ENCODE measurements at regions not wholly inside any gene's neighbourhood (a gene's known extent, or its start where the extent isn't known, plus 50 kb on each side); places are given as distances from the start of the nearest gene placed in this dataset.

DNA sequence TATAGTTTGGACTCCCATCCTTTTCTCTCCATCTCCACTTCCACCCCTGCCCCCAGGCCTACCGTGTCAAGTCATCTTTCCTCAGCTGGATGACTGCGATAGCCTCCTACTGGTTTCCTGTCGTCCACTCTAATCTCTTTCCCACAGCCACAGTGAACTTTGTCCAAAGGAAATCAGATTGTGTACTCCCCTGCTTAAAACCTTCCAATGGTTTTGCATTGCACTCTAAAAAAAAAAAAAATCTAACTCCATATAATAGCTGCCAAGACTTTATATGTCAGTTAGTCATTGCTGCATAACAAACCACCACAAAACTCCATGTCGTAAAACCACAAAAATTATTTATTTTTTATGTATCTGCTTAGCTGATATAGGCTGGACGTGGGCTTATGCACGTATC lies 160.2 kb upstream of the CCDC68 start:
- DNase-seq, result no peak

- no peak for DNase-seq
Observed at GRCh38 chr18:55119016-55119415, 159.8 kb upstream of the CCDC68 start.

DNA sequence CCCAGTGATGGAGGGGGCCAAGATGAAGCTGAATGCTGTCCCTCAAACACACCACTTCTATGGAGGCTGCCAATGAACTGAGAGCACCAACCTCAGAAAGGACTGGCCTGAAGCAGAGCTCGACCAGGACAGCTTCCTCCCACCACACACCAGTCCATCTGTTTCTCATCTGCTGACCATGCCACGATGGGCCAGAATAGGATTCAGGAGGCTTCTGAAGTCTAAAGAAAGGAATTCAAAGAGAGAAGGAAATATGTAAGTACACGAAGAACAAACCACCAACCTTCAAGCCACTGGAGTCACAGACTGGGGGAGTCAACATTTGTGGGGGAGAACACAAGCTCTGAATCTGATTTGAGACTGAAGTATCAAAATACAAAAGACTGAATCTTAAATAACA lies 157.6 kb upstream of the CCDC68 start:
- DNase-seq, result no peak

DNA sequence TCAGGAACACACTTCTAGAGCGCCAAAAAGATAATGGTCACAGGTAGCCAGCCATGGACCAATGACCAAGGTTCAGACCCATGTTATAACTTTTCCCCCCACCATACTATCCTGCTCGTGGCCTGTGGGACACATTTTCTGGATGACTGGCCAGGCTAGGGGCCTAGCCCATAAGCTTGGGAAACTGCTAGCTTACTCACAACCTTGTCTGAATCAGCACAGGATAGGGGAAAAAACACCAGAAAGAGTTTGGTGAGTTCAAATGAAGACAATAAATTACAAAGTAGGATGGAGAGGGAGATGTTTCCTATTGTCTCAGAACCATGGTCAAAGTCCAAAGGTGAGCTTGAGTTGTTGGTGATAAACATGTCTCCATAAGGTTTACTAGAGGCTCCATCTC lies 156.3 kb upstream of the CCDC68 start:
- no peak for DNase-seq

GRCh38 chr18:55114876-55115275 lies 155.6 kb upstream of the CCDC68 start:
- DNase-seq, result no peak

- DNase-seq, result no peak
Observed at GRCh38 chr18:55113800-55114199, 154.5 kb upstream of the CCDC68 start.

DNA sequence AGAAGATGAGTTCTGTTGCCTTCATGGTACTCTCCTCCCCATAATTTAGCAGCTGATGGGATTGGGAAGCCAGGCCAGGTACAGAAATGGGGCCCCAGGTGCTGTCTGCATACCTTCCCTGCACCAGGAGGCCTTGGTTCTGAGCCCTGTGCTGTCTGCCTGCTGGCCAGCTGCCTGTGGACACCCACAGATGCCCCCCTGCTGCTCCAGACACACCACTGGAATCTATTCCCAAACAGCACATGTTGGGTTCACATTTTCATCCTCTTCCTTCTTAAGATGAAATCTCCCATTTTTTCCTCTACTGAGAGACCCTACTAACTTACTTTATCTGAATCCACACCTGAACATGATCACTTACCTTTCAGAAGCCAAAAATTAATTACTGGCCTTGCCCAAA lies 152.0 kb upstream of the CCDC68 start:
- no peak for DNase-seq

GRCh38 chr18:55110436-55110835 lies 151.2 kb upstream of the CCDC68 start:
- no peak for DNase-seq

DNA sequence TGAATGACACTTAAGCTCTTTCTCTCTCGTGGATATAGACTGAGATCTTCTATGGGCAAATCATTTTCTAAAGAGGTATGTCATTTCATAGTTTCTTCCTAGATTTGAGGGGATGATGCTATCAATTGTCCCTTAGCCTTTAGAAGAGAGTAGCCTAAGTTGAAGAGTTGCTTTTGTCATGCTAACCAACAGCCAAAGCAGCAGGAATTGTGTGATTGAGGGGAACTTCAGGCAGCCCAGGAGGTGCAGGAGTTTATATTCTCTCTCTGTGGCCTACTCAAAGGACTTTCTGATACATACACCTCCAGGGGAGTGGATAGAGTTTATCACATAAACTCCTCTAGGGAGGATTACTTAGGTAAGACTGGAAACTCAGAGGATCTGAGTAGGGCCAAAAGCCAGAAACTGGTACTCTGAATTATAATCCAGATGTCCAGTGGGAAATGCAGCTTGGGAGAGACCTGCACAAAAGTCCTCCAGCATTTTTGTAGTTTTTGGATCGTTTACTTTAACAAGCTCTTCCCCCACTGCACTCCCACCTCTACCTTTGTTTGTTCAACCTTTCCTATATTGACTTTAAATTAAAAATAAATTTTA lies 150.7 kb upstream of the CCDC68 start:
- no peak for DNase-seq

GRCh38 chr18:55106906-55107305 lies 147.6 kb upstream of the CCDC68 start:
- no peak for DNase-seq

DNA sequence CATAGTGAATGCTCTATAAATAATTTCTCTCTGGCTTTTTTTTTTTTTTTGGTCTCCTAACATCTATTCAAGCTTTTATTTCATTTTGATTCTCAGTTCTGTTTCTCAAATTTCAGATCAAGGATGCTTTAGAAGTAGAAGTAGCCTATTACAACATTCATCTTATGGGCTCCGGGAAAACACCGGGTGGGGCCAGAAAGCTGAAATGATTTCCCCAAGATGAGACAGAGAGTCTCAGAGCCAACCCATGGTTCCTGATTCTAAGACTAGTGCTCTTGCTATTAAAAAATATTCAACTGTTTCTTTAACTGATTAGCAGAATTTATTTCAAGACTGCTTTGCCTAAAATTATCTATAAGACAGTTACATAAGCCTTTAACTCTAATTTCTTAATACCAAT lies 147.2 kb upstream of the CCDC68 start:
- DNase-seq, result no peak

DNA sequence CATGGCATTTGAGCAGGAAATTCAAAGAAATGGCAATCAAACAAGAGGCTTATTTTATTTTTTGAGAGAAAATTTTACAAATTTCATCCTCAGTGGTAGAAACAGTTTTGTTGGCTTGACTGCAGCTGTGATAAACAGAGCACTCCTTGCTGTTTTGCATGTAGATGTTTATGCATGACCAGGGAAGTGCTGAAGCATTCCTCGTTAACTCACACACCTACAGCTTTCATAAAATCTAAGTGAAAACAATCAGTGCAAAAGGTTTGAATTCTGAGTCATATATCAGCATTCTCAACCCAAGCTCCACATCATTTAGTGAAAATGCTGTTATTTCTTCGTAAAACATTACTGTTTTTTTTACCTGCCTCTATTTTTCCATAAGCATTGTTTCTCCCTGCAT lies 146.6 kb upstream of the CCDC68 start:
- DNase-seq, result no peak

DNA sequence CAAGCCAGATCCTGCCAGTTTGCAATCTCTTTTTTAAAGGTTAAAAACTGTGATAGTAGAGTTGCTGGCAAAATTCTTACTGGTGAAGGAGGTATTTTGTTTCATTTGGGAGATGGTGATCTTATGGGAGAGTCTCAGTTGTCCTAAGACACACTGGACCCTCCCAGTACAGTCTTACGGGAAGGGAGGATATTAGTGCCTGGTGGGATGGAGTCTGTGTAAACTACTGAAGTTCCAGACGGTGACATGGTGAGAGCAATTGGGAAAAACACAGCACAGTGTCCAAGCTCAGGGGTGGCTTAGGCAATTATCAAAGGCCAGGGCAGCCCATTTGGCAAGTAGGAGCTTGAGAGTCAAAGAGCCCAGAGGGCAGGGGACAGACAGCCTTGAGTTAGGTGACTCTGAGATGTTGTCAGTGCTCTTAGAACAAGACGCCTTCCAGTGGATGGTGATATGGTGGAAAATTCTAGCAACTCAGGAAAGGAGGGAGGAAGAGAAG lies 143.7 kb upstream of the CCDC68 start:
- DNase-seq, result no peak

DNA sequence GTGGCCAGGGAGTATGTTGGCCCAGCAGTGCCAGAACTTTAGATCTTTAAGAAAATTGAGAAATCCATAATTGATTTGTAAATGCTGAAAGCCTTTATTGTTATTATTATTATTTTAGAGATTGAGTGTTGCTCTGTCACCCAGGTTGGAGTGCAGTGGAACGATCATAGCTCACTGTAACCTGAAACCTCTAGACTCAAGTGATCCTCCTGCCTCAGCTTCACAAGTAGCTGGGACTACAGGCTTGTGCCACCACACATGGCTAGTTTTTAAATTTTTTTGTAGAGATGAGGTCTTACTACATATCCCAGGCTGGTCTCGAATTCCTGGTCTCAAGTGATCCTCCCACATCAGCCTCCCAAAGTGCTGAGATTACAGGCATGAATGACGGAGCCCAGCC lies 143.2 kb upstream of the CCDC68 start:
- no peak for DNase-seq

- DNase-seq, result no peak
Observed at GRCh38 chr18:55101458-55101824, 142.2 kb upstream of the CCDC68 start.

- DNase-seq, result no peak
Observed at GRCh38 chr18:55100817-55101457, 141.7 kb upstream of the CCDC68 start.

DNA sequence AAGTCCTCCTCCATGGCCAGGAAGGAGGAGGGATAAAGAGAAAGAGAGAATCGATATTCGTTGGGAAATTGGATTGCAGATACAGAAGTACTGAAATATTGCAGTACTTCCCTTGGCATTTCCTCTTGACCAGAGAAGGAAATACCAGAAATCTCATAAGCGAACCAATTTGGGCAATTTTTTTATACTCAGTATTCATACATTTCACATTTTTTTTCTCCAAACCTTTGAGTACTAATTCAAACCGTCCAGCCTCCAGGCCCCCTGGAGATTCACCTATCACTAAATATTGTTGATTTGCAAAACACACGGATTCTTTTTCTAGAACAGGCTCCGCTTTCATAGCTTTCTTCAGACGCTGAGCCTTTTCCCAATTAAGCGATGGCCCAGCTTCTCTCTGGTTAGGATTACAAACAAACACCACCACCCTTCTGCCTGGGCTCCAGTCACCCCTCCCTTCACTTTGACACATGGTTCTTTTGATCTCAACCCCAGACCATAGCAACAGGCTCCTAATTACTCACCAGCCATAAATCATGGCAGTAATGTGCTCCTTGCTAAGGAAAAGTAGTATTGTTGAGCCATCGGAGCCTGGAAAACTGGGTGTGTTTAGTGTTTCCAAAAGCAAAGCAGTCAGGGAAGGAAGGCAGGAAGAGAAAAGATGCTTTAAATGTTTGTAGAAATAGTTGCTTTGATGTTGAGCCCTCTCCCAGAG lies 138.4 kb upstream of the CCDC68 start:
- DNase-seq, result peak; percentile 47 to 61

DNA sequence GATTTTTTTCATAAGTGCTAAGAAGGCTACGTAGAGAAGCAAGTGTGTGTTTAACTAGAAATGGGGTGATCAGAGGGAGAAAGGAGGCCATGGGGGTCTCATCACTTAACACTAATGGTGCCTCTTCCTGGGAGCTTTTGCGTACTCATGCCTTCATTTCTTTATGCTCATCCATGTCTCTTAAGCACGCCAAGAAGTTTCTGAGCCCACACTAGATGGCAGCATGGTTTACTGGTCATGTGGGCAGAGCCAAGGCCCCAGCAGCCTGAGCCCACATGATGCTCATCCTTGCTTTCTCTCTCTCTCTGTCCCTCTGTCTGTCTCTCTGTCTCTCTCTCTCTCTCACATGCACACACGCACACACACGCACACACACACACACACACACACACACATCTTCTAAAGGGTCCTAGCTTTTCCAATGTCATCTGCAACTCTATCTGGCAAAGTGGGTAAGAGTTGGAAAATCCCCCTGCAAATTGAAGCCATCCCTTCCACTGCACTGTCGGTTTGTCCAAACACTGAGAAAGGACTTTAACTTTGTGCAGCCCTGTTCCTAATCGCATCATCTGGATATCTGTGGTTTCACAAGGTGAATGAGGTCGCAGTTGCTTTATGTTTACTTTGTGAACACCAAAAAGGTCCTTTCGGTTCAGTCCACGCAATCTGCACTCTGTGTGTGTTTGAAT lies 137.1 kb upstream of the CCDC68 start:
- peak; percentile 36 to 46 for DNase-seq

GRCh38 chr18:55095584-55095983 lies 136.3 kb upstream of the CCDC68 start:
- no peak for DNase-seq

GRCh38 chr18:55093808-55094207 lies 134.5 kb upstream of the CCDC68 start:
- DNase-seq, result no peak

DNA sequence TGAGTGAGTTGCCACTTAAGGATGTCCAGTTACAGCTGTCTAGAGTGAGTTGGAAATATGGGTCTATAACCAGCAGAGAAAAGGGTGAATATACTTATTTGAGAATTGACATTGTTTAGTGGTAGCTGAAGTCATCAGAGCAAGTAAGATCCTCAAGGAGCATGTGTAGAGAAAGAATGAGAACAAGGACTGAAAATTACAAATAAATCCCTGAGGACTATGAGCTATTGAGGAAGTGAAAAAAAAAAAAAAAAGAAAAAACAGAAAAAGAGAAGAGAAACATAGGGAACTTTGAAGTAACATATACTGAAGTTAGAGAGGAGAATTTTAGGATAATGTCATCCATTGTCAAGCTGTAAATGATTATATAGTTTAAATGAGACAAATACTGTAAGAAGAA lies 134.0 kb upstream of the CCDC68 start:
- no peak for DNase-seq

DNA sequence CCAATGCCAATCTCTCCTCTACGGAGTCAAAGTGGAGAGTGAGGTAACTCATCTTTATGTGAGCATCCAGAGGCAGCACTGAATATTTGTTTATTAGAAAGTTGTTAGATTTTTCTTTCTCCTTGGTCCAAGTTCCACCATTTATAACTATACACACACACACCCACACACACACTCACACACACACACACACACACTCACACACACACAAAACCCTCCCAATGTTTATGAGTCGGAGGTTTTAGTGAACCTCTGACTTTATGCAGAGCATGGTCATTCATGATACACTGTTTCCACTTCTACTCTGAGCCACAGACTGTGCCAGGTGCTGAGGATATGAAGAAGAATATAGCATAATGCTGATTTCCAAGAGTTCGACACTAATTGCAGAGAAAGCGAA lies 132.9 kb upstream of the CCDC68 start:
- DNase-seq, result no peak

DNA sequence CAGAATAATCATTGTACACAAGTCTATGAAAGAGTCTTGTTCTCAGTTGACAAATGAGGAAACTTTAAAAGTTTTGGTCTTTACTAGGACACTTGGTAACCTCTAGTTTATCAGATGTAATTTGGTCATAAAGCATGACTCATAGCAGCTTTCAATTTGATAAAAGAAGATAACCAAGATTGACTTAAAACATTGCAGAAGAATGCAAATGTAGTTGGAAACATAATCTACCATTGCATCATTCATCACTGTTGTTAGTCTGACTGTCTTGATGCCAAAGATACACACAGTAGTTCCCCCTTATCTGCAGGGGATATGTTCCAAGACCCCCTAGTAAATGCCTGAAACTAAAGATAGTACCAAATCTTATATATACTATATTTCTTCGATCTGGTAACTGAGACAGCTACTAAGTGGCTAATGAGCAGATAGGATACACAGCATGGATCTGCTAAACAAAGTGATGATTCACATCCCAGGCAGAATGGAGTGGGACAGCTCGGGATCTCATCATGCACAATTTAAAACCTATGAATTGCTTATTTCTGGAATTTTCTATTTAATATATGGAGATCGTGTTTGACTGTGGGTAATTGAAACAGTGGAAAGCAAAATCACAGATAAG lies 131.4 kb upstream of the CCDC68 start:
- no peak for DNase-seq
